ENCODE measurements at regions not wholly inside any gene's neighbourhood (a gene's known extent, or its start where the extent isn't known, plus 50 kb on each side); places are given as distances from the start of the nearest gene placed in this dataset.

- H3K4me1 ChIP-seq = peaks cover 5% of the 10 kb centered on the region
- no peak for DNase-seq (ENCODE audit: low spot score in 2 of 2)
- H3K36me3 ChIP-seq = no peaks in the 10 kb centered on the region
- no peaks in the 10 kb centered on the region for H3K9me3 ChIP-seq
- no peak overlapping the region for H3K4me3 ChIP-seq
- 0% methylated on average over 1 of the region's 1 CpG for WGBS
- H3K27me3 ChIP-seq = no peaks in the 10 kb centered on the region
- H3K27ac ChIP-seq = no peak overlapping the region
- no peak for TF ChIP-seq EP300 (IDR thresholded peaks at IDR 0.05)
- no peak for TF ChIP-seq POLR2AphosphoS5 (IDR thresholded peaks at IDR 0.05)
- TF ChIP-seq CTCF (IDR thresholded peaks at IDR 0.05) = no peak
- TF ChIP-seq POLR2A (IDR thresholded peaks at IDR 0.05) = no peak
Observed at GRCh38 chr1:88021529-88021928, 662.5 kb upstream of the PKN2 start.

- no peak for TF ChIP-seq CTCF (IDR thresholded peaks at IDR 0.05)
- no peak for TF ChIP-seq POLR2A (IDR thresholded peaks at IDR 0.05)
- TF ChIP-seq POLR2AphosphoS5 (IDR thresholded peaks at IDR 0.05) = no peak
- TF ChIP-seq EP300 (IDR thresholded peaks at IDR 0.05) = no peak
- DNase-seq (ENCODE audit: low spot score in 2 of 2) = no peak
- H3K9me3 ChIP-seq = no peaks in the 10 kb centered on the region
- WGBS = 87% methylated on average over 4 of the region's 4 CpGs
- no peak overlapping the region for H3K27ac ChIP-seq
- no peak overlapping the region for H3K4me3 ChIP-seq
- no peaks in the 10 kb centered on the region for H3K36me3 ChIP-seq
- no peaks in the 10 kb centered on the region for H3K4me1 ChIP-seq
- no peaks in the 10 kb centered on the region for H3K27me3 ChIP-seq
Observed at GRCh38 chr1:88022516-88022915, 661.6 kb upstream of the PKN2 start.

- Histone ChIP-seq H3K27me3 (no peaks in the 10 kb centered on the region), H3K36me3 (no peaks in the 10 kb centered on the region), H3K4me3 (no peak overlapping the region), H3K4me1 (no peaks in the 10 kb centered on the region), H3K9me3 (no peaks in the 10 kb centered on the region), H3K27ac (no peak overlapping the region)
- WGBS = 75% methylated on average over 2 of the region's 2 CpGs
- no peak for DNase-seq (ENCODE audit: low spot score in 2 of 2)
- TF ChIP-seq EP300 (IDR thresholded peaks at IDR 0.05) = no peak
- no peak for TF ChIP-seq POLR2AphosphoS5 (IDR thresholded peaks at IDR 0.05)
- TF ChIP-seq CTCF (IDR thresholded peaks at IDR 0.05) = no peak
- no peak for TF ChIP-seq POLR2A (IDR thresholded peaks at IDR 0.05)
Observed at GRCh38 chr1:88029142-88029541, 654.9 kb upstream of the PKN2 start.

- TF ChIP-seq CTCF (IDR thresholded peaks at IDR 0.05) (no peak), POLR2A (IDR thresholded peaks at IDR 0.05) (no peak), EP300 (IDR thresholded peaks at IDR 0.05) (no peak), POLR2AphosphoS5 (IDR thresholded peaks at IDR 0.05) (no peak)
- Histone ChIP-seq H3K36me3 (no peaks in the 10 kb centered on the region), H3K4me1 (no peaks in the 10 kb centered on the region), H3K4me3 (no peak overlapping the region), H3K27ac (no peak overlapping the region), H3K9me3 (no peaks in the 10 kb centered on the region), H3K27me3 (no peaks in the 10 kb centered on the region)
- DNase-seq (ENCODE audit: low spot score in 2 of 2) = no peak
Observed at GRCh38 chr1:88029899-88030298, 654.2 kb upstream of the PKN2 start.

GRCh38 chr1:88035578-88035977, 648.5 kb upstream of the PKN2 start:
- no peak for DNase-seq (ENCODE audit: low spot score in 2 of 2)
- no peak overlapping the region for H3K27ac ChIP-seq
- TF ChIP-seq CTCF (IDR thresholded peaks at IDR 0.05) = no peak
- TF ChIP-seq POLR2AphosphoS5 (IDR thresholded peaks at IDR 0.05) = no peak
- TF ChIP-seq EP300 (IDR thresholded peaks at IDR 0.05) = no peak
- no peak for TF ChIP-seq POLR2A (IDR thresholded peaks at IDR 0.05)
- H3K9me3 ChIP-seq = no peaks in the 10 kb centered on the region
- H3K36me3 ChIP-seq = no peaks in the 10 kb centered on the region
- no peaks in the 10 kb centered on the region for H3K27me3 ChIP-seq
- WGBS = 72% methylated on average over 8 of the region's 8 CpGs
- H3K4me3 ChIP-seq = no peak overlapping the region
- H3K4me1 ChIP-seq = peaks cover 3% of the 10 kb centered on the region

All from suprapubic skin (tissue), 4 donors.